MM.1S (cell line): ENCODE measurements at regions not wholly inside any gene's neighbourhood (a gene's known extent, or its start where the extent isn't known, plus 50 kb on each side); places are given as distances from the start of the nearest gene placed in this dataset.

Experiments used
- CTCF ChIP-seq: fragments of 300-600 bp; sonication (generic); IDR thresholded peaks from 2 replicates; pipeline ENCODE4 v1.5.1; 2016; ENCODE audit warnings: antibody characterized with exemption, low read length, mixed read lengths
- EZH2 ChIP-seq: fragments of 300-600 bp; sonication (generic); optimal IDR thresholded peaks from 2 replicates; pipeline ENCODE3; 2017; ENCODE audit warnings: low read depth, mild to moderate bottlenecking, antibody characterized with exemption, low read length, mixed read lengths
- EZH2phosphoT487 ChIP-seq: fragments of 300-600 bp; sonication (generic); IDR thresholded peaks from 2 replicates; pipeline ENCODE4 v1.6.1; 2018; ENCODE audit warnings: antibody characterized with exemption, low read length

- TF ChIP-seq CTCF (no peak), EZH2 (no peak), EZH2phosphoT487 (no peak)
Measured at GRCh38 chrX:95291561-95291960, 1393.1 kb upstream of the DIAPH2 start.
